CD4-positive, alpha-beta T cell (primary cell): ENCODE measurements at regions not wholly inside any gene's neighbourhood (a gene's known extent, or its start where the extent isn't known, plus 50 kb on each side); places are given as distances from the start of the nearest gene placed in this dataset.

ENCODE experiments used
- ATAC-seq: fragments of 200-7000 bp; cut with Tn5 transposase; one replicate; pipeline ENCODE4 v1.10.0; 2022; ENCODE audit warnings: mild to moderate bottlenecking; ENCODE audit not compliant: poor library complexity
- CTCF ChIA-PET: fragments of 350-600 bp; sonication (Branson Sonifier 250); formaldehyde crosslinking; loops from one replicate; lab custom pipeline; 2021; ENCODE audit warnings: antibody characterized with exemption, inconsistent platforms; lab: Charles Lee
- POLR2A ChIA-PET: fragments of 350-600 bp; sonication (Branson Sonifier 250); formaldehyde crosslinking; loops from one replicate; lab custom pipeline; 2021; ENCODE audit warnings: antibody characterized with exemption, inconsistent platforms; lab: Charles Lee
- DNase-seq, 14 experiments: peaks; one replicate each; pipeline ENCODE4 v3.0.0-alpha.2; 2013 to 2020; ENCODE audit warnings: mixed read lengths in 2 of 14
- H3K27ac ChIP-seq, 2 donors: one replicate each; pipeline versions ENCODE4 v1.5.1 to v1.7.0; 2013; ENCODE audit warnings: low read length in 2 of 2, low read depth in 1 of 2, mild to moderate bottlenecking in 1 of 2
- H3K27me3 ChIP-seq, 2 experiments: 1 replicate in 1 of 2; 2 replicates in 1 of 2; pipeline versions ENCODE4 v1.6.1 to v1.7.0; 2013; ENCODE audit warnings: low read length in 2 of 2, control low read depth in 1 of 2, mild to moderate bottlenecking in 1 of 2, moderate library complexity in 1 of 2; ENCODE audit not compliant: insufficient read depth in 2 of 2, control insufficient read depth in 1 of 2
- H3K36me3 ChIP-seq: one replicate; pipeline ENCODE4 v1.6.1; 2013; ENCODE audit warnings: low read length, control low read depth; ENCODE audit not compliant: insufficient read depth
- H3K4me1 ChIP-seq: one replicate; pipeline ENCODE4 v1.6.1; 2013; ENCODE audit warnings: low read length, control low read depth; ENCODE audit not compliant: insufficient read depth
- H3K4me3 ChIP-seq: one replicate; pipeline ENCODE4 v1.5.1; 2013; ENCODE audit warnings: mild to moderate bottlenecking, low read length, moderate library complexity
- H3K9me3 ChIP-seq, 2 experiments: 1 replicate in 1 of 2; 2 replicates in 1 of 2; pipeline versions ENCODE4 v1.6.1 to v1.7.0; 2013; ENCODE audit warnings: low read length in 2 of 2, mild to moderate bottlenecking in 2 of 2, control low read depth in 1 of 2, moderate library complexity in 1 of 2; ENCODE audit not compliant: control insufficient read depth in 1 of 2, insufficient read depth in 1 of 2
- H3K27ac Mint-ChIP-seq: one replicate; pipeline ENCODE4 v1.8.0; 2020; ENCODE audit warnings: mixed read lengths
- H3K27me3 Mint-ChIP-seq: one replicate; pipeline ENCODE4 v1.8.0; 2021; ENCODE audit warnings: mixed read lengths
- H3K36me3 Mint-ChIP-seq: one replicate; pipeline ENCODE4 v1.8.0; 2021; ENCODE audit warnings: low read depth, mixed read lengths
- H3K4me1 Mint-ChIP-seq: one replicate; pipeline ENCODE4 v1.8.0; 2021; ENCODE audit warnings: low read depth, mixed read lengths
- H3K4me3 Mint-ChIP-seq: one replicate; pipeline ENCODE4 v1.8.0; 2020; ENCODE audit warnings: mild to moderate bottlenecking, mixed read lengths
- H3K9me3 Mint-ChIP-seq: one replicate; pipeline ENCODE4 v1.8.0; 2020; ENCODE audit warnings: mixed read lengths
- CTCF ChIP-seq: fragments of 200-600 bp; IDR thresholded peaks from one replicate; pipeline ENCODE4 v1.8.0; 2022; ENCODE audit warnings: antibody characterized with exemption, mild to moderate bottlenecking
- intact Hi-C, 2 experiments: fragments of 100-400 bp; cut with DNase I in 1 of 2; cut with micrococcal nuclease in 1 of 2; formaldehyde crosslinking; loops; one replicate each; pipeline versions ENCODE4 v1.15.1 to v1.9.0; 2023 to 2025; cut with DNase I, micrococcal nuclease

GRCh38 chr3:135513106-135514059 lies 452.1 kb upstream of the PPP2R3A start:
- no peaks in the 10 kb centered on the region for H3K36me3 Mint-ChIP-seq
- intact Hi-C loops = no loop called here
- no peak for DNase-seq
- H3K27ac Mint-ChIP-seq = no peak overlapping the region
- no peaks in the 10 kb centered on the region for H3K27me3 Mint-ChIP-seq
- no peak for ATAC-seq
- H3K4me1 Mint-ChIP-seq = no peaks in the 10 kb centered on the region
- no peak overlapping the region for H3K4me3 Mint-ChIP-seq
- ChIA-PET CTCF (no interaction called here), POLR2A (no interaction called here)
- no peak overlapping the region for H3K27ac ChIP-seq
- H3K27me3 ChIP-seq = no peaks in the 10 kb centered on the region
- no peaks in the 10 kb centered on the region for H3K36me3 ChIP-seq
- no peaks in the 10 kb centered on the region for H3K4me1 ChIP-seq
- no peak for TF ChIP-seq CTCF
- no peak overlapping the region for H3K4me3 ChIP-seq
- H3K9me3 Mint-ChIP-seq = peaks cover 4% of the 10 kb centered on the region
- H3K9me3 ChIP-seq = no peaks in the 10 kb centered on the region

GRCh38 chr3:135514060-135514448 lies 451.5 kb upstream of the PPP2R3A start:
- DNase-seq (no peak), ATAC-seq (no peak)
- Mint-ChIP-seq H3K4me1 (no peaks in the 10 kb centered on the region), H3K27ac (no peak overlapping the region), H3K27me3 (no peaks in the 10 kb centered on the region), H3K4me3 (no peak overlapping the region), H3K36me3 (no peaks in the 10 kb centered on the region), H3K9me3 (peaks cover 4% of the 10 kb centered on the region)
- Histone ChIP-seq H3K36me3 (no peaks in the 10 kb centered on the region), H3K27me3 (no peaks in the 10 kb centered on the region), H3K4me3 (no peak overlapping the region), H3K4me1 (no peaks in the 10 kb centered on the region), H3K27ac (no peak overlapping the region), H3K9me3 (no peaks in the 10 kb centered on the region)
- TF ChIP-seq CTCF = no peak
- intact Hi-C loops = no loop called here
- ChIA-PET POLR2A (no interaction called here), CTCF (no interaction called here)

GRCh38 chr3:135516143-135516542 lies 449.4 kb upstream of the PPP2R3A start:
- H3K27ac ChIP-seq = no peak overlapping the region
- no peaks in the 10 kb centered on the region for H3K4me1 ChIP-seq
- Mint-ChIP-seq H3K27me3 (no peaks in the 10 kb centered on the region), H3K36me3 (no peaks in the 10 kb centered on the region), H3K4me1 (no peaks in the 10 kb centered on the region), H3K9me3 (peaks cover 2% of the 10 kb centered on the region), H3K27ac (no peak overlapping the region), H3K4me3 (no peak overlapping the region)
- ChIA-PET POLR2A (interaction anchor here (0.5 kb wide), 1 partner anchor 153 kb away, joined by 3 read pairs; no protein-coding TSS in a partner anchor), CTCF (no interaction called here)
- no peak overlapping the region for H3K4me3 ChIP-seq
- no peak for ATAC-seq
- H3K9me3 ChIP-seq = peaks cover 0 to 7% of the 10 kb centered on the region in 2 experiments
- no peak for DNase-seq
- no peaks in the 10 kb centered on the region for H3K36me3 ChIP-seq
- intact Hi-C loops = no loop called here
- H3K27me3 ChIP-seq = no peaks in the 10 kb centered on the region
- no peak for TF ChIP-seq CTCF
